Amniotic stem cell (primary cell): ENCODE measurements at regions not wholly inside any gene's neighbourhood (a gene's known extent, or its start where the extent isn't known, plus 50 kb on each side); places are given as distances from the start of the nearest gene placed in this dataset.
A peak's percentile ranks its signal among the peaks of the same experiment; 100 is the strongest.

Source experiments
- DNase-seq: peaks from one replicate; lab custom pipeline; 2025; lab: John Stamatoyannopoulos, UW

GRCh38 chr4:32032136-32032672 lies 1312.0 kb downstream of the PCDH7 start:
- DNase-seq = no peak

- DNase-seq = no peak
Measured at GRCh38 chr4:32037399-32037798, 1317.2 kb downstream of the PCDH7 start.

- no peak for DNase-seq
Measured at GRCh38 chr4:32042486-32043247, 1322.5 kb downstream of the PCDH7 start.

GRCh38 chr4:32043248-32043633 lies 1323.1 kb downstream of the PCDH7 start:
- no peak for DNase-seq

GRCh38 chr4:32061916-32062315 lies 1341.7 kb downstream of the PCDH7 start:
- no peak for DNase-seq

- DNase-seq = no peak
Measured at GRCh38 chr4:32073542-32073941, 1353.4 kb downstream of the PCDH7 start.

- no peak for DNase-seq
Measured at GRCh38 chr4:32087211-32087610, 1367.0 kb downstream of the PCDH7 start.

GRCh38 chr4:32094987-32095386 lies 1374.8 kb downstream of the PCDH7 start:
- DNase-seq = no peak

GRCh38 chr4:32102896-32103295 lies 1382.7 kb downstream of the PCDH7 start:
- no peak for DNase-seq

GRCh38 chr4:32106767-32107166 lies 1386.6 kb downstream of the PCDH7 start:
- no peak for DNase-seq

GRCh38 chr4:32112891-32113290 lies 1392.7 kb downstream of the PCDH7 start:
- no peak for DNase-seq

- DNase-seq = no peak
Measured at GRCh38 chr4:32117693-32118092, 1397.5 kb downstream of the PCDH7 start.

- no peak for DNase-seq
Measured at GRCh38 chr4:32119907-32120306, 1399.7 kb downstream of the PCDH7 start.

GRCh38 chr4:32128549-32128948 lies 1408.4 kb downstream of the PCDH7 start:
- no peak for DNase-seq

GRCh38 chr4:32129967-32130366 lies 1409.8 kb downstream of the PCDH7 start:
- DNase-seq = no peak

GRCh38 chr4:32133141-32133540 lies 1413.0 kb downstream of the PCDH7 start:
- DNase-seq = no peak

GRCh38 chr4:32133734-32134133 lies 1413.6 kb downstream of the PCDH7 start:
- no peak for DNase-seq

- no peak for DNase-seq
Measured at GRCh38 chr4:32135642-32136041, 1415.5 kb downstream of the PCDH7 start.

- no peak for DNase-seq
Measured at GRCh38 chr4:32136081-32136787, 1416.1 kb downstream of the PCDH7 start.

GRCh38 chr4:32140636-32141035 lies 1420.5 kb downstream of the PCDH7 start:
- peak; percentile 87 for DNase-seq

GRCh38 chr4:32142075-32142474 lies 1421.9 kb downstream of the PCDH7 start:
- no peak for DNase-seq

- no peak for DNase-seq
Measured at GRCh38 chr4:32145987-32146386, 1425.8 kb downstream of the PCDH7 start.

- DNase-seq = no peak
Measured at GRCh38 chr4:32147446-32148085, 1427.4 kb downstream of the PCDH7 start.
